Activated T-cell treated with anti-CD3 and anti-CD28 coated beads, Interleukin-2, amount 50 U/mL, for 72 hours (primary cell): ENCODE measurements at regions not wholly inside any gene's neighbourhood (a gene's known extent, or its start where the extent isn't known, plus 50 kb on each side); places are given as distances from the start of the nearest gene placed in this dataset.
"Not testable (repeated sequence)": the region's sequence is repeated elsewhere in the genome, so short reads cannot be mapped to it uniquely, and the experiment has no call there.

Source experiments
- ATAC-seq, 2 donors: fragments of 150-1000 bp; cut with Tn5 transposase; replicated peaks in 1 of 2; 2 replicates each; pipeline ENCODE4 v1.10.0; 2021; ENCODE audit warnings: moderate library complexity in 2 of 2, mild to moderate bottlenecking in 1 of 2
- DNase-seq, 2 donors: peaks; one replicate each; pipeline ENCODE4 v3.0.0; 2021 to 2022; ENCODE audit warnings: mixed read lengths in 1 of 2
- H3K27ac Mint-ChIP-seq: one replicate; pipeline ENCODE4 v1.8.0; 2022; ENCODE audit warnings: mild to moderate bottlenecking, moderate library complexity, mixed read lengths
- H3K27me3 Mint-ChIP-seq: one replicate; pipeline ENCODE4 v1.8.0; 2022; ENCODE audit warnings: low read depth, mixed read lengths
- H3K36me3 Mint-ChIP-seq, 2 donors: one replicate each; pipeline ENCODE4 v1.8.0; 2022; ENCODE audit warnings: mixed read lengths in 2 of 2, mild to moderate bottlenecking in 1 of 2; ENCODE audit not compliant: insufficient read depth in 2 of 2
- H3K4me1 Mint-ChIP-seq: one replicate; pipeline ENCODE4 v1.8.0; 2022; ENCODE audit warnings: low read depth, mixed read lengths
- H3K4me3 Mint-ChIP-seq, 2 donors: one replicate each; pipeline ENCODE4 v1.8.0; 2022; ENCODE audit warnings: mild to moderate bottlenecking in 2 of 2, mixed read lengths in 2 of 2, moderate library complexity in 2 of 2
- H3K9me3 Mint-ChIP-seq, 2 donors: one replicate each; pipeline ENCODE4 v1.8.0; 2022; ENCODE audit warnings: mixed read lengths in 2 of 2

DNA sequence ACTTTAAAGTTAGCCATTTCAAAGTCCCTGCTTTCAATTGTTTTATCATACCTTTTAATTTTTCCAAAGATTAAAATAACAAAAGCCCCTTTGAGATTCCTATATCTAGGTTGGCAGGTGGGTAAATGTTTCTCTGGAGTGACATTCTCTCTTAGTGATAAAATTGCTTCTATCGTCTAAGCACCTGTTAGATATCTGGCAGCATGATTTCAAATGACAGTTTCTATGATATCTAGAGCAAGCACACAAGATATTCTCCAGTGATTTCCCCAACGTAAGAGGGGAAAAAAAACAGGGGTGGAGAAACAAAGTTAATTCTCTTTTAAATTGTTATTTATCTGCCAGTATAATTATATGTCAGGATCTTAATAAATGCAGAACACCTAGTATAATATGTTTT, 610.2 kb downstream of the DSC3 start:
- Mint-ChIP-seq H3K27me3 (no peaks in the 10 kb centered on the region), H3K4me3 (no peak overlapping the region), H3K36me3 (no peaks in the 10 kb centered on the region), H3K9me3 (peaks cover 6 to 10% of the 10 kb centered on the region in 2 donors), H3K27ac (no peak overlapping the region), H3K4me1 (no peaks in the 10 kb centered on the region)
- DNase-seq (no peak), ATAC-seq (no peak)

DNA sequence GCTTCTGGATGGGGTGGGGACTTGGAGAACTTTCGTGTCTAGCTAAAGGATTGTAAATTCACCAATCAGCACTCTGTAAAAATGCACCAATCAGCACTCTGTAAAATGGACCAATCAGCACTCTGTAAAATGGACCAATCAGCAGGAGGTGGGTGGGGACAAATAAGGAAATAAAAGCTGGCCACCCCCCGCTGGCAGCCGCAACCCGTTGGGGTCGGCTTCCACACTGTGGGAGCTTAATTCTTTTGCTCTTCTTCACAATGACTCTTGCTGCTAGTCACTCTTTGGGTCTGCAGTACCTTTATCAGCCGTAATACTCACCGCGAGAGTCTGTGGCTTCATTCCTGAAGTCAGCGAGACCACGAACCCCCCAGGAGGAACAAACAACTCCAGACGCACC, 623.1 kb downstream of the DSC3 start:
- not testable (repeated sequence) for H3K27ac Mint-ChIP-seq, H3K4me3 Mint-ChIP-seq, H3K4me1 Mint-ChIP-seq, H3K36me3 Mint-ChIP-seq, DNase-seq, H3K27me3 Mint-ChIP-seq, ATAC-seq
- peaks cover 7 to 15% of the 10 kb centered on the region in 2 donors for H3K9me3 Mint-ChIP-seq

DNA sequence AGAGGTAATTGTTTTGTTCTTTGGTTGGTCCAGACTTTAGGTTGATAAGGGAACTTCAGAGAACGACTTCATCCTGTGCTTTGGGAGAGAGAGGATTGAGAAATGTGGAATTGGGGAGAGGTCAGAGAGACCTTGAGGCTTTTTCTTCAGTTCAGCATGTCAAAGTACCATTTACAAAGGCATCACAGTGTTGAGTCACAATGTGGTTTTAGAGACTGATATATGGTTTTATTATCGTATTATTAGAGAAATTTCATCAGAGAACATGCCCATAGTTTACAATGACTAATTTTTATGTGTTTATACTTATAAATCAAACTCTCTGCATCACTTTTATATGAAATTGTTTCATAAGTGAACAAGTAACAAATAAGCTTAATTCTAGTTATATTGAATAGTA, 626.6 kb downstream of the DSC3 start:
- Mint-ChIP-seq H3K9me3 (peaks cover 7 to 16% of the 10 kb centered on the region in 2 donors), H3K27ac (no peak overlapping the region), H3K27me3 (no peaks in the 10 kb centered on the region), H3K4me3 (no peak overlapping the region), H3K4me1 (no peaks in the 10 kb centered on the region), H3K36me3 (peaks cover 0 to 4% of the 10 kb centered on the region in 2 donors)
- DNase-seq = no peak
- ATAC-seq = no peak

DNA sequence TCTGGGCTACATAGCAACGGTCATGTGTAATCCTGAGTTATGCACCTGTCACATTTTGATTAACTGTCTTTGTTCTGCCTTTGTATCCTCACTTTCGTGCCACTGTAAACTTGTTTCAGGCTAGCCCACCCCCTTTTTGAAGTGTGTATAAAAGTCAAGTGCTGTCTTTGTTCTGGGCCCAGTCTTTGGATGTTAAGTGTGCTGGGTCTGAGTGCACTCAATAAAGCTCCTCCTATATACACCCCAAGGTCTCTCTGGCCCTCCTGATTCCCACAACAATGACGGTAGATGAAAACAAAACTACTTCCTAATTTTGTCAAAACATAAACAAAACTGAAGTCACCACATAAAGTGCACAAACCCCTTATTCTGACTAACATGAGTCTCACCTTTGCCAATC, 633.4 kb downstream of the DSC3 start:
- H3K9me3 Mint-ChIP-seq = peaks cover 5 to 7% of the 10 kb centered on the region in 2 donors
- DNase-seq = no peak
- ATAC-seq = no peak
- H3K4me3 Mint-ChIP-seq = no peak overlapping the region
- no peak overlapping the region for H3K27ac Mint-ChIP-seq
- no peaks in the 10 kb centered on the region for H3K27me3 Mint-ChIP-seq
- H3K36me3 Mint-ChIP-seq = no peaks in the 10 kb centered on the region
- no peaks in the 10 kb centered on the region for H3K4me1 Mint-ChIP-seq

DNA sequence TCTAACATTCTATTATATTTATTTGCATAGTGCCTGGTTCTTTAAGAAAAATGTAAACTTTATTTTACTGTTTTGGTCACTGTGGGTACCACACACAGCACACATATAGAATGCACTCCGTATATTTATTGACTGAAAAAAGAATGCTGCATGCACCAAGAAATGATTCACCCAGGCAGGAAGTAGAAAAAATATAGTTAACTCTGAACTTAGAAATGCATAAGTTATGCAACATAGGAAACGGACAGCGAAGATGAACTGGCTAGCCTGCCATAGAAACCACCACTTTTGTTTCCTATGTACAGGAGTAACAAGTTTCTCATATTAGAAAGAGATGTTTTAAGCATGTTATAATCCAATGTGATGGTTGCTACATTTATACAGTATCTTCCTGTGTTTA, 635.8 kb downstream of the DSC3 start:
- Mint-ChIP-seq H3K27me3 (no peaks in the 10 kb centered on the region), H3K4me1 (no peaks in the 10 kb centered on the region), H3K36me3 (no peaks in the 10 kb centered on the region), H3K9me3 (peaks cover 5 to 9% of the 10 kb centered on the region in 2 donors), H3K27ac (no peak overlapping the region), H3K4me3 (no peak overlapping the region)
- DNase-seq = no peak
- ATAC-seq = no peak

DNA sequence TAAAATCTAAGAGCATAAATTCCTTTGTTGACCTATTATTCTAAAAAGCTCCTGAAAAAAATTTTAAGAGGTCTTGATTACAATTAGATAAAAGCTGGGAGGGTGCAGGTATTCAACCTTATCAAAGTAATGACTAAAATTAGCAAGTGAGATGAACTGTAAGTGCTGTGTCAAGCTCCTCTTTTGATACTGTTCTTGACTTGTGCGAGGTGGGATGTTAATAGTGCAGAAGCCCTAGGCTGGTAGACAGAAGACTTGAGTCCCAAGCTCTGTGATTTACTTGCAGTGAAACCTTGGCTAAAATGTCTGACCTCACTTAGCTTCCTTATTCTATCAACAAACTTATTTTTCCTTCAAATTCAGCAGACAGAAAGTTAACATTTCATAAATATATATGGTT, 637.5 kb downstream of the DSC3 start:
- Mint-ChIP-seq H3K9me3 (peaks cover 5 to 9% of the 10 kb centered on the region in 2 donors), H3K27ac (no peak overlapping the region), H3K36me3 (no peaks in the 10 kb centered on the region), H3K4me3 (no peak overlapping the region), H3K27me3 (no peaks in the 10 kb centered on the region), H3K4me1 (no peaks in the 10 kb centered on the region)
- DNase-seq (no peak), ATAC-seq (no peak)

DNA sequence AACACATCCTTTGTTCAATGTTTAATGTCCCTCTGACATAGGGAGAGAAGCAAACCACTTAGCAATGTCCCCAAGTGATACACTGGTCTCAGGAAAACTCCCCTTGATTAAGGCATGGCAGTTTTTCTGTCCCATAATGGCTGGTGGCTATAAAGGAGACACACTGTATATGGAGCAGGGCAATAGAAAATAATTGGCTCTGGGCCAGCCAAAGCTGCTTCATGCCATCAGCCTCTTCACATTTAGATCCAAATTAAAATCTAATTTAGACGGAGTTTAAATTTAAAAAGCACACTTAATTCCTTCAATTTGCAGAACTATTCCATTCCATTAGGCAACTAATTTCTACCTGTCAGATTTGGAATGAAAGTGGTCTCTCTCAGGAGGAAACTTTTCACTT, 638.1 kb downstream of the DSC3 start:
- Mint-ChIP-seq H3K4me3 (no peak overlapping the region), H3K4me1 (no peaks in the 10 kb centered on the region), H3K27me3 (no peaks in the 10 kb centered on the region), H3K9me3 (peaks cover 4 to 8% of the 10 kb centered on the region in 2 donors), H3K36me3 (no peaks in the 10 kb centered on the region), H3K27ac (no peak overlapping the region)
- ATAC-seq = no peak
- no peak for DNase-seq

DNA sequence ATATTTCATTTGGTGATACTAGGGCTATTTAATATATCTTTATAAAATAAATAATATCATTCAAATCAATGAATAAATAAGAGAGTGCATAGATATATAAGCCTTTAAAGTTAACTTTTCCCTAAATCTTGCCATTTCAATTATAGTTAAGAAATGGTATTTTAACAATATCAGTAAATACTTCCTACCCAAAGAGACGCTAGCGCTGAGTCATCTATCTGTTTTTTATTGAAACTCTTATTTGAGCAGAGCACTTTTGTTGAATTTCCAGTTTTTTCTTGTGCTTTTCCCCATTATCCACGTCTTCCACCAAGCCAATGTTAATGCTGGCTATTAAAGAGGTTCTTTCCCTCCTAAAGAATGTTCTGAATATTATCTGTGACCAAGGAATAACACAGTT, 639.3 kb downstream of the DSC3 start:
- Mint-ChIP-seq H3K36me3 (no peaks in the 10 kb centered on the region), H3K27me3 (no peaks in the 10 kb centered on the region), H3K4me1 (no peaks in the 10 kb centered on the region), H3K9me3 (peaks cover 0 to 4% of the 10 kb centered on the region in 2 donors), H3K4me3 (no peak overlapping the region), H3K27ac (no peak overlapping the region)
- no peak for DNase-seq
- ATAC-seq = no peak

DNA sequence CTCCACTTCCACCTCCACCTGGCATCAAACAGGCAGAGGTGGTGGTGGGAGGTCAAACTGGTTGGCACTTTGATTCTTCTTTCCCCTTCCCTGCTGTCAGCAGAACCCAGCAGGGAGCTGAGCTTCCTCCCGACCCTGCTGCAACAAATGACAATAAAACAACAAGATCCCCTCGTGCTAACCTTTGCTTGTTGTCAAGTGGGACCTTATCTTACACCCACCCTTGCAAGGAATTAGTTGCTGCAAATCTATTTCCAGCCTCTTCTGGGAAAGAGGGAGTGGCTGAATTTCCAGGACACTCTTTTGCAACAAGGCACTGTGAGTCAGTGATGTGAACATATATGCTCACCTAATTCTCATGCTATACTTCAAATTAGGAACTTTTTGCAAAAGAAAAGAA, 655.1 kb downstream of the DSC3 start:
- no peak for DNase-seq
- ATAC-seq = no peak
- H3K4me1 Mint-ChIP-seq = no peaks in the 10 kb centered on the region
- H3K4me3 Mint-ChIP-seq = no peak overlapping the region
- H3K27me3 Mint-ChIP-seq = no peaks in the 10 kb centered on the region
- no peak overlapping the region for H3K27ac Mint-ChIP-seq
- H3K36me3 Mint-ChIP-seq = no peaks in the 10 kb centered on the region
- H3K9me3 Mint-ChIP-seq = peaks cover 2 to 4% of the 10 kb centered on the region in 2 donors

DNA sequence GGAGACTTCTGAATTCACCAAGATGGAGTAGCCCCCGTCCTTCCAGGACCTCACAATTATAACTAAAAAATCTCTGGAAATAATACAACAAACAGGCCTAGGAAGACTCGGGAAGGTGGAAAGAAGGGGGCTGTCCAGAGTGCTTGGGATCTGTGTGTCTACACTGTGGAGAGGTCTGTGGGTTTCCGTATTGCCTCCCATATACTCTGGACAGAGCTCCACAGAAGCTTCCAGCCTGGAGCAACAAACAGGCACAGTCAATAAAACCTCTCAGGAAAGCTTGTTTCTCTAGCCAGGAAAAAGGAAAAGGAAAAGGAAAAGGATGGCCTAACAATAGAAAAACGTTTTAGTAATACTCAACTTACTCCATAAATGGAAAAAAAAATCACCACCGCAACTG, 655.9 kb downstream of the DSC3 start:
- no peaks in the 10 kb centered on the region for H3K27me3 Mint-ChIP-seq
- no peak overlapping the region for H3K4me3 Mint-ChIP-seq
- H3K27ac Mint-ChIP-seq = no peak overlapping the region
- ATAC-seq (no peak), DNase-seq (no peak)
- peaks cover 2 to 5% of the 10 kb centered on the region in 2 donors for H3K9me3 Mint-ChIP-seq
- H3K36me3 Mint-ChIP-seq = no peaks in the 10 kb centered on the region
- H3K4me1 Mint-ChIP-seq = no peaks in the 10 kb centered on the region

DNA sequence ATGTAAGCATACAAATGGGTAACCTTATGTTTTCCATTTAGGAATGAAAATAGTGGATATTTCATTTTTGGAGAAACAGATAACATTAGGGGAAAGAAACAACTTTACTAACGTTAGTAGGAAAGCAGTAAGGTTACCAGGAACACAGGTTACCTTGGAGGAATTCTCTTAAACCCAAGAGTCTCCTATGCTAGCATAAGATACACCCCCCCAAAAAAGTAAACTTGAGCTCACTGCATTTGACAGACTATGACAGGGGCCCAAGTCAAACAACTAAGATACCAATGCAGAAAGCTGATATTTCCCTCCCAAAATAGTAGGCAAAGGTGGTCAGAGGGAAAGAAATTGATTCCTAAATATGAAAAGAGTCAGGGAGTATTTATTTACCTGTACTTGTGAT, 656.9 kb downstream of the DSC3 start:
- ATAC-seq (no peak), DNase-seq (no peak)
- Mint-ChIP-seq H3K4me1 (no peaks in the 10 kb centered on the region), H3K36me3 (no peaks in the 10 kb centered on the region), H3K4me3 (no peak overlapping the region), H3K27ac (no peak overlapping the region), H3K27me3 (no peaks in the 10 kb centered on the region), H3K9me3 (peaks cover 4 to 7% of the 10 kb centered on the region in 2 donors)

DNA sequence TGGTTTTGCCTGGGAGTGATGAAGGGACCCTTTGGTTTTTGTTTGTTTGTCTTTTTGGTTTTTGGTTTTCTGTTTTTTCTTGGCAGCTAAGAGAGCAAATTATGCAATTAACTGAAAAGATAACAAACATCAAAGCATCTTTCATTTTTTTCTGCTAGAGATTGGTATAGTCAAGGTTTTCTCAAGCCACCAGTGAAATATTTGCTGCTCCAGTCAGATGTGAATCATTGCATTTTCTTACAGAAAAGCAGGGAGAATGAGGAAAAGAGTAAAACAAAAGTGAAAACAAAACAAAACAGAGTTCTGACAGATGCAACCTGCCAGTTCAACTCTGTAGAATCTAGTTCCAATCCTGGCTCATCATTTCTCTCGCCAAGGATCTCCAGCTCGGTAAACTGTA, 660.7 kb downstream of the DSC3 start:
- Mint-ChIP-seq H3K9me3 (peaks cover 9 to 12% of the 10 kb centered on the region in 2 donors), H3K36me3 (no peaks in the 10 kb centered on the region), H3K27me3 (no peaks in the 10 kb centered on the region), H3K4me3 (no peak overlapping the region), H3K27ac (no peak overlapping the region), H3K4me1 (no peaks in the 10 kb centered on the region)
- no peak for DNase-seq
- no peak for ATAC-seq

DNA sequence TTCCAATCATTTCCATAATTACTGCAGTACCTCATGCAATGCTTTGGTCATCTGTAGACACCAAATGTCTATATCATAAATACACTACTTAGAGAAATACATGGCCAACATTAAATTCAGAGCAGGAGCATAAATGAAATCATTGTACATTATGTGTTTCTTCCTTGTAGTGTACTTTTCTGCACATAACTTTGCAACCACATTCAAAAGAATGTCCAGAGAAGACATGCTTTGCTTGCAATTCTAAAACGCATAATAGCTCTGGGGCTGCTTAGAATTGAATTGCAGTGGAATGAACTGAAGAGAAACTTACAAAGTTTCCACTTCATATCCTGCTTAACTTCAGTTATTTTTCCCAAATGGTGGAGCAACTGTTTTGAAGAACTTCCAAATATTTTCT, 664.4 kb downstream of the DSC3 start:
- no peak overlapping the region for H3K27ac Mint-ChIP-seq
- no peak overlapping the region for H3K4me3 Mint-ChIP-seq
- no peaks in the 10 kb centered on the region for H3K36me3 Mint-ChIP-seq
- DNase-seq (no peak), ATAC-seq (no peak)
- H3K27me3 Mint-ChIP-seq = no peaks in the 10 kb centered on the region
- H3K4me1 Mint-ChIP-seq = no peaks in the 10 kb centered on the region
- peaks cover 10 to 11% of the 10 kb centered on the region in 2 donors for H3K9me3 Mint-ChIP-seq

DNA sequence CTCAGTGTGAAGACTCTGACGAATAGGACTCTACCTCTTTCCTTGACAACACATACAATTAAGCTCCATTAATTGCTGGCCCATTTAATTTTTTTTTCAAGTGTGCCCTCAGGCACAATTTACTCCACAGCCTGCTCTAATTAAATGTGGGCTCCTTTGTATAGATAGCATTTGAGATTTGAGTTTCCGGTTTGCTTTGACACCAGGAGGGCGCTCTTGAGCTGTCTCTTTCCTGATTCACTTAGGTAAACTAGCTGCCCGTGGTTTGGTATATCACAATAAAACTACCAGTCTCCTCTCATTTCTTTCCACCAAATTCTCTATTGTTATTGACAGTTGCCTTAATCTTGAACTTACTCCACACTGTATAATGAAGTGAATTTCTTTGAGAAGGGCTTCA, 666.0 kb downstream of the DSC3 start:
- Mint-ChIP-seq H3K4me3 (no peak overlapping the region), H3K27ac (no peak overlapping the region), H3K36me3 (no peaks in the 10 kb centered on the region), H3K4me1 (no peaks in the 10 kb centered on the region), H3K27me3 (no peaks in the 10 kb centered on the region), H3K9me3 (peaks cover 11 to 17% of the 10 kb centered on the region in 2 donors)
- DNase-seq (no peak), ATAC-seq (no peak)
